Gastroesophageal sphincter (tissue), 4 donors: ENCODE measurements at regions not wholly inside any gene's neighbourhood (a gene's known extent, or its start where the extent isn't known, plus 50 kb on each side); places are given as distances from the start of the nearest gene placed in this dataset.

Experiments used
- ATAC-seq: fragments of 150-250 bp; one replicate; pipeline ENCODE4 v1.9.1; 2016; ENCODE audit warnings: mild to moderate bottlenecking, moderate library complexity
- H3K27ac ChIP-seq, 4 donors: fragments of 200-600 bp; sonication (generic) in 3 of 4; 1 replicate in 3 of 4; 2 replicates in 1 of 4; pipeline ENCODE4 v1.5.1; 2016 to 2019
- H3K27me3 ChIP-seq: fragments of 200-600 bp; sonication (generic); one replicate; pipeline ENCODE4 v1.5.1; 2019
- H3K36me3 ChIP-seq, 2 donors: fragments of 200-600 bp; sonication (generic); one replicate each; pipeline ENCODE4 v1.5.1; 2019; ENCODE audit warnings: control low read depth in 1 of 2
- H3K4me1 ChIP-seq, 3 donors: fragments of 200-600 bp; sonication (generic); 1 replicate in 2 of 3; 2 replicates in 1 of 3; pipeline ENCODE4 v1.5.1; 2016 to 2019; ENCODE audit warnings: control low read depth in 2 of 3
- H3K4me3 ChIP-seq, 2 donors: fragments of 200-600 bp; sonication (generic); one replicate each; pipeline ENCODE4 v1.5.1; 2019; ENCODE audit warnings: mild to moderate bottlenecking in 1 of 2, moderate library complexity in 1 of 2
- H3K9me3 ChIP-seq, 3 donors: fragments of 200-600 bp; sonication (generic); one replicate each; pipeline ENCODE4 v1.5.1; 2017 to 2019; ENCODE audit warnings: control low read depth in 2 of 3
- CTCF ChIP-seq, 4 experiments: fragments of 200-600 bp in 2 of 4; fragments of 450-650 bp in 2 of 4; sonication (generic) in 1 of 4; IDR thresholded peaks; one replicate each; pipeline ENCODE4 v1.5.1; 2017 to 2019; ENCODE audit warnings: antibody characterized with exemption in 4 of 4, mild to moderate bottlenecking in 2 of 4, moderate library complexity in 2 of 4
- EP300 ChIP-seq: sonication (generic); formaldehyde crosslinking; IDR thresholded peaks from one replicate; pipeline ENCODE4 v1.6.1; 2017; ENCODE audit warnings: antibody characterized with exemption, mild to moderate bottlenecking
- POLR2A ChIP-seq, 2 donors: fragments of 450-650 bp; IDR thresholded peaks; one replicate each; pipeline ENCODE4 v1.6.1; 2017; ENCODE audit warnings: antibody characterized with exemption in 2 of 2, mild to moderate bottlenecking in 2 of 2, moderate library complexity in 1 of 2
- POLR2AphosphoS5 ChIP-seq: sonication (generic); formaldehyde crosslinking; IDR thresholded peaks from one replicate; pipeline ENCODE4 v1.6.1; 2017; ENCODE audit warnings: antibody characterized with exemption
- WGBS, 2 donors: methylation state at CpG; one replicate each; pipeline ENCODE4 v1.1.5; 2018; ENCODE audit warnings: low coverage in 1 of 2; 5-methylcytosine and 5-hydroxymethylcytosine counted together

GRCh38 chr5:144093868-144094267, 76.6 kb downstream of the YIPF5 start:
- Histone ChIP-seq H3K4me1 (peaks cover 0 to 11% (median 0%) of the 10 kb centered on the region in 3 donors), H3K36me3 (no peaks in the 10 kb centered on the region), H3K4me3 (no peak overlapping the region), H3K27ac (no peak overlapping the region), H3K27me3 (no peaks in the 10 kb centered on the region), H3K9me3 (peaks cover 0 to 12% (median 0%) of the 10 kb centered on the region in 3 donors)
- no peak for ATAC-seq
- WGBS, 2 donors, result 72 to 90% methylated on average over 2 of the region's 2 CpGs
- TF ChIP-seq POLR2A (IDR thresholded peaks at IDR 0.05) (no peak), EP300 (no peak), CTCF (IDR thresholded peaks at IDR 0.05) (no peak), POLR2AphosphoS5 (no peak)

- H3K27ac ChIP-seq, result no peak overlapping the region
- TF ChIP-seq EP300 (no peak), POLR2AphosphoS5 (no peak), POLR2A (IDR thresholded peaks at IDR 0.05) (no peak), CTCF (IDR thresholded peaks at IDR 0.05) (no peak)
- WGBS, 2 donors, result 100% methylated on average over 1 of the region's 1 CpG
- H3K36me3 ChIP-seq, result no peaks in the 10 kb centered on the region
- H3K4me1 ChIP-seq, result no peaks in the 10 kb centered on the region
- H3K27me3 ChIP-seq, result no peaks in the 10 kb centered on the region
- no peak overlapping the region for H3K4me3 ChIP-seq
- no peak for ATAC-seq
- peaks cover 0 to 4% (median 0%) of the 10 kb centered on the region in 3 donors for H3K9me3 ChIP-seq
These were observed 69.8 kb downstream of the YIPF5 start for GRCh38 chr5:144100702-144101101.

- Histone ChIP-seq H3K4me3 (no peak overlapping the region), H3K27me3 (no peaks in the 10 kb centered on the region), H3K9me3 (no peaks in the 10 kb centered on the region), H3K36me3 (no peaks in the 10 kb centered on the region), H3K4me1 (no peaks in the 10 kb centered on the region), H3K27ac (no peak overlapping the region)
- whole genome bisulfite sequencing, 2 donors, result 50 to 81% methylated on average over 1 of the region's 1 CpG
- TF ChIP-seq EP300 (no peak), POLR2A (IDR thresholded peaks at IDR 0.05) (no peak), CTCF (IDR thresholded peaks at IDR 0.05) (no peak), POLR2AphosphoS5 (no peak)
- ATAC-seq, result no peak
These were observed 68.8 kb downstream of the YIPF5 start for GRCh38 chr5:144101616-144102015.

GRCh38 chr5:144102361-144102760, 68.1 kb downstream of the YIPF5 start:
- no peaks in the 10 kb centered on the region for H3K9me3 ChIP-seq
- no peak overlapping the region for H3K4me3 ChIP-seq
- no peaks in the 10 kb centered on the region for H3K4me1 ChIP-seq
- H3K36me3 ChIP-seq, result no peaks in the 10 kb centered on the region
- H3K27ac ChIP-seq, result no peak overlapping the region
- H3K27me3 ChIP-seq, result no peaks in the 10 kb centered on the region
- 20 to 63% methylated on average over 1 to 2 of the region's 2 CpGs for WGBS, 2 donors
- no peak for ATAC-seq
- TF ChIP-seq POLR2AphosphoS5 (peak; percentile 30), CTCF (IDR thresholded peaks at IDR 0.05) (no peak), EP300 (no peak), POLR2A (IDR thresholded peaks at IDR 0.05) (no peak)

GRCh38 chr5:144102979-144103378, 67.5 kb downstream of the YIPF5 start:
- TF ChIP-seq POLR2AphosphoS5, result no peak
- no peak for TF ChIP-seq EP300
- TF ChIP-seq CTCF (IDR thresholded peaks at IDR 0.05), result no peak
- TF ChIP-seq POLR2A (IDR thresholded peaks at IDR 0.05), result no peak
- Histone ChIP-seq H3K36me3 (no peaks in the 10 kb centered on the region), H3K4me3 (no peak overlapping the region), H3K27me3 (no peaks in the 10 kb centered on the region), H3K4me1 (no peaks in the 10 kb centered on the region), H3K27ac (no peak overlapping the region), H3K9me3 (no peaks in the 10 kb centered on the region)
- WGBS, 2 donors, result 80 to 100% methylated on average over 2 of the region's 2 CpGs
- no peak for ATAC-seq
